ENCODE measurements at regions not wholly inside any gene's neighbourhood (a gene's known extent, or its start where the extent isn't known, plus 50 kb on each side); places are given as distances from the start of the nearest gene placed in this dataset.

GRCh38 chr4:155514628-155515027, 137.9 kb upstream of the MAP9 start:
- ChIA-PET POLR2A (no interaction called here), CTCF (no interaction called here)
- no peaks in the 10 kb centered on the region for H3K4me1 ChIP-seq
- TF ChIP-seq FOSL2 (IDR thresholded peaks at IDR 0.05), result no peak
- TF ChIP-seq FOSL2 (CRISPR knock-in tag; IDR thresholded peaks at IDR 0.05), result no peak
- no peak for TF ChIP-seq HMGXB4 (CRISPR knock-in tag; IDR thresholded peaks at IDR 0.05; ENCODE audit: borderline replicate concordance)
- no peak overlapping the region for H3K4me3 ChIP-seq
- FAIRE-seq, result no peak
- H3K9me3 ChIP-seq, result no peaks in the 10 kb centered on the region
- DNase-seq (ENCODE audit: low read depth in 1 of 2, low spot score in 1 of 2), result no peak
- no peak overlapping the region for H3K4me2 ChIP-seq
- no peak overlapping the region for H3K27ac ChIP-seq
- ATAC-seq, result no peak
- WGBS (ENCODE audit: missing lambda C conversion rate), result 6% methylated on average over 2 of the region's 2 CpGs

- 36% methylated on average over 5 of the region's 5 CpGs for WGBS (ENCODE audit: missing lambda C conversion rate)
- no peak overlapping the region for H3K4me3 ChIP-seq
- no peaks in the 10 kb centered on the region for H3K9me3 ChIP-seq
- TF ChIP-seq POLR2AphosphoS2 (conservative IDR thresholded peaks at IDR 0.05; ENCODE audit: low read length), result no peak
- no peak for TF ChIP-seq HOXB13 (CRISPR knock-in tag; IDR thresholded peaks at IDR 0.05; ENCODE audit: low read depth)
- no peak for TF ChIP-seq FOSB (CRISPR knock-in tag; IDR thresholded peaks at IDR 0.05)
- TF ChIP-seq, protein P1, sequence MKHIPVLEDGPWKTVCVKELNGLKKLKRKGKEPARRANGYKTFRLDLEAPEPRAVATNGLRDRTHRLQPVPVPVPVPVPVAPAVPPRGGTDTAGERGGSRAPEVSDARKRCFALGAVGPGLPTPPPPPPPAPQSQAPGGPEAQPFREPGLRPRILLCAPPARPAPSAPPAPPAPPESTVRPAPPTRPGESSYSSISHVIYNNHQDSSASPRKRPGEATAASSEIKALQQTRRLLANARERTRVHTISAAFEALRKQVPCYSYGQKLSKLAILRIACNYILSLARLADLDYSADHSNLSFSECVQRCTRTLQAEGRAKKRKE (CRISPR knock-in tag; IDR thresholded peaks at IDR 0.05; ENCODE audit: low read depth), result no peak
- TF ChIP-seq BCL3 (IDR thresholded peaks at IDR 0.05), result no peak
- no peak for DNase-seq (ENCODE audit: low read depth in 1 of 2, low spot score in 1 of 2)
- H3K27ac ChIP-seq, result no peak overlapping the region
- ChIA-PET CTCF (no interaction called here), POLR2A (no interaction called here)
- no peak overlapping the region for H3K4me2 ChIP-seq
- H3K4me1 ChIP-seq, result no peaks in the 10 kb centered on the region
- ATAC-seq, result no peak
- no peak for FAIRE-seq
Observed at GRCh38 chr4:155512817-155513216, 136.1 kb upstream of the MAP9 start.

GRCh38 chr4:155512046-155512445, 135.3 kb upstream of the MAP9 start:
- Histone ChIP-seq H3K4me2 (no peak overlapping the region), H3K27ac (no peak overlapping the region), H3K4me1 (no peaks in the 10 kb centered on the region), H3K9me3 (no peaks in the 10 kb centered on the region), H3K4me3 (no peak overlapping the region)
- ChIA-PET CTCF (no interaction called here), POLR2A (no interaction called here)
- TF ChIP-seq JUNB (IDR thresholded peaks at IDR 0.05) (no peak), FOSB (CRISPR knock-in tag; IDR thresholded peaks at IDR 0.05) (no peak), TFCP2L1 (CRISPR knock-in tag; IDR thresholded peaks at IDR 0.05) (no peak), EHF (CRISPR knock-in tag; IDR thresholded peaks at IDR 0.05) (no peak), TP53 (CRISPR knock-in tag; IDR thresholded peaks at IDR 0.05) (no peak), HDAC2 (IDR thresholded peaks at IDR 0.05) (no peak)
- ATAC-seq, result no peak
- FAIRE-seq, result no peak
- WGBS (ENCODE audit: missing lambda C conversion rate), result 0% methylated on average over 1 of the region's 1 CpG
- no peak for DNase-seq (ENCODE audit: low read depth in 1 of 2, low spot score in 1 of 2)

DNA sequence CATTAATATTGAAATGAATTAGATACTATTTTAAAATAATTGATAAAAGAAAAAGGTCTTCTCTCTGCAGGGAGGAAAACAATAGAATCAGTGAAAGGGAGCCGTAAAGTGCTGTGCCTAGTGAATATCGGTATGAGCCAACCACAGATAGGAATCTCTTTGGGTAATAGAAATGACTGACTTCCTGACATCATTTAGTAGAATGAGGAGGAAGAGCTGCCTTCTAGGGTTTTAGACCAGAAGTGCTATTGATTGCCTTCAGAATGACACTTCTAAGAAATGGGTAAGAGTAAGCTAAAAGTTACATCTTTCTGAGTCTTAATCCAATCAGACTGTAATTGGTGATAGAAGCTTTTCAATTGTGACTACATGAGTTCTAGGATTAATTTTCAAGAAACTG, 134.0 kb upstream of the MAP9 start:
- H3K4me1 ChIP-seq, result no peaks in the 10 kb centered on the region
- no peaks in the 10 kb centered on the region for H3K9me3 ChIP-seq
- TF ChIP-seq, protein P1 (CRISPR knock-in tag; IDR thresholded peaks at IDR 0.05; ENCODE audit: low read depth), result no peak
- TF ChIP-seq HEYL (CRISPR knock-in tag; IDR thresholded peaks at IDR 0.05), result no peak
- TF ChIP-seq ZNF302 (CRISPR knock-in tag; IDR thresholded peaks at IDR 0.05), result no peak
- TF ChIP-seq CBX8 (IDR thresholded peaks at IDR 0.05), result no peak
- no peak for TF ChIP-seq CHD2 (IDR thresholded peaks at IDR 0.05; ENCODE audit: low read length, partially characterized antibody)
- TF ChIP-seq KDM1A (IDR thresholded peaks at IDR 0.05; ENCODE audit: low read depth), result no peak
- no peak for TF ChIP-seq BHLHE40 (IDR thresholded peaks at IDR 0.05; ENCODE audit: low read depth, low read length)
- TF ChIP-seq TP53 (CRISPR knock-in tag; IDR thresholded peaks at IDR 0.05), result no peak
- no peak for TF ChIP-seq ZC3H11A (IDR thresholded peaks at IDR 0.05)
- TF ChIP-seq RAD21 (conservative IDR thresholded peaks at IDR 0.05 in 1 of 2, IDR thresholded peaks at IDR 0.05 in 1 of 2), result no peak
- no peak for TF ChIP-seq FOSL2 (IDR thresholded peaks at IDR 0.05)
- TF ChIP-seq FOSL2 (CRISPR knock-in tag; IDR thresholded peaks at IDR 0.05), result no peak
- no peak for TF ChIP-seq RCOR1 (IDR thresholded peaks at IDR 0.05; ENCODE audit: low read depth, low read length)
- no peak for TF ChIP-seq CEBPB (IDR thresholded peaks at IDR 0.05)
- no peak for TF ChIP-seq REST (IDR thresholded peaks at IDR 0.05)
- no peak for TF ChIP-seq RARB (CRISPR knock-in tag; IDR thresholded peaks at IDR 0.05)
- TF ChIP-seq HOXB13 (CRISPR knock-in tag; IDR thresholded peaks at IDR 0.05; ENCODE audit: low read depth), result no peak
- 17% methylated on average over 2 of the region's 2 CpGs for WGBS (ENCODE audit: missing lambda C conversion rate)
- H3K4me2 ChIP-seq, result no peak overlapping the region
- no peak for FAIRE-seq
- ChIA-PET CTCF (no interaction called here), POLR2A (no interaction called here)
- no peak for DNase-seq (ENCODE audit: low read depth in 1 of 2, low spot score in 1 of 2)
- H3K27ac ChIP-seq, result no peak overlapping the region
- no peak for ATAC-seq
- no peak overlapping the region for H3K4me3 ChIP-seq

All from A549 (cell line).